SU-DHL-6 (cell line): ENCODE measurements at regions not wholly inside any gene's neighbourhood (a gene's known extent, or its start where the extent isn't known, plus 50 kb on each side); places are given as distances from the start of the nearest gene placed in this dataset.

Source experiments
- EZH2phosphoT487 ChIP-seq: fragments of 200-600 bp; sonication (generic), shearing (Covaris generic); conservative IDR thresholded peaks from 2 replicates; pipeline ENCODE4 v1.6.1; 2018; ENCODE audit warnings: mild to moderate bottlenecking, antibody characterized with exemption, low read length, moderate library complexity, mixed read lengths
- TF ChIP-seq, protein P1 (sequence below): fragments of 200-600 bp; sonication (generic); IDR thresholded peaks from one replicate; pipeline ENCODE4 v1.5.1; 2017; ENCODE audit warnings: antibody characterized with exemption, mild to moderate bottlenecking, low read length, moderate library complexity; ENCODE audit not compliant: insufficient read depth, poor library complexity, severe bottlenecking

DNA sequence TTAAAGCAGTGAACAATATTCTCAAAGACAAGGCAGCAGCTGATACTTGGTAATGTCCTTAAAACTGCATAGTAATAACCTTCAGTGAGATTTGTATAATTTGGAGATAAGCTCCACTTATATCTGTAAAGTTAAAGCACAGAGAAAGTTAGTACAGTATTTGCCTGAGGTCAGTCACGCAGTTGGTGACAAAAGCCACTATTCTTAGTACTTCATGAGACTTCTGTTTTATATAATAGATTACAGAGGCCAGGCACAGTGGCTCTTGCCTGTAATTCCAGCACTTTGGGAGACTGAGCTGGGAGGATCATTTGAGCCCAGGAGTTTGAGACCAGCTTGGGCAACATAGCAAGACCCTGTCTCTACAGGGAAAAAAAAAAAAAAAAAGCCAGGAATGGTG lies 266.4 kb upstream of the DMRT1 start:
- TF ChIP-seq, protein P1, sequence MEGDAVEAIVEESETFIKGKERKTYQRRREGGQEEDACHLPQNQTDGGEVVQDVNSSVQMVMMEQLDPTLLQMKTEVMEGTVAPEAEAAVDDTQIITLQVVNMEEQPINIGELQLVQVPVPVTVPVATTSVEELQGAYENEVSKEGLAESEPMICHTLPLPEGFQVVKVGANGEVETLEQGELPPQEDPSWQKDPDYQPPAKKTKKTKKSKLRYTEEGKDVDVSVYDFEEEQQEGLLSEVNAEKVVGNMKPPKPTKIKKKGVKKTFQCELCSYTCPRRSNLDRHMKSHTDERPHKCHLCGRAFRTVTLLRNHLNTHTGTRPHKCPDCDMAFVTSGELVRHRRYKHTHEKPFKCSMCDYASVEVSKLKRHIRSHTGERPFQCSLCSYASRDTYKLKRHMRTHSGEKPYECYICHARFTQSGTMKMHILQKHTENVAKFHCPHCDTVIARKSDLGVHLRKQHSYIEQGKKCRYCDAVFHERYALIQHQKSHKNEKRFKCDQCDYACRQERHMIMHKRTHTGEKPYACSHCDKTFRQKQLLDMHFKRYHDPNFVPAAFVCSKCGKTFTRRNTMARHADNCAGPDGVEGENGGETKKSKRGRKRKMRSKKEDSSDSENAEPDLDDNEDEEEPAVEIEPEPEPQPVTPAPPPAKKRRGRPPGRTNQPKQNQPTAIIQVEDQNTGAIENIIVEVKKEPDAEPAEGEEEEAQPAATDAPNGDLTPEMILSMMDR: no peak
- no peak for TF ChIP-seq EZH2phosphoT487
